H9 (cell line): ENCODE measurements at regions not wholly inside any gene's neighbourhood (a gene's known extent, or its start where the extent isn't known, plus 50 kb on each side); places are given as distances from the start of the nearest gene placed in this dataset.

Experiments
- DNase-seq: peaks from one replicate; pipeline ENCODE4 v3.0.0-alpha.2; 2017
- H2AFZ ChIP-seq: one replicate; pipeline ENCODE4 v1.6.1; 2013; ENCODE audit warnings: mild to moderate bottlenecking, low read length, control low read depth, moderate library complexity
- H2AK5ac ChIP-seq: 2 replicates; pipeline ENCODE4 v1.6.1; 2013; ENCODE audit warnings: low read length, control low read depth, mixed read lengths; ENCODE audit not compliant: insufficient read length
- H2BK120ac ChIP-seq: one replicate; pipeline ENCODE4 v1.6.1; 2013; ENCODE audit warnings: low read depth, mild to moderate bottlenecking, low read length, control low read depth, inconsistent platforms; ENCODE audit not compliant: poor library complexity, severe bottlenecking
- H2BK12ac ChIP-seq: 2 replicates; pipeline ENCODE4 v1.6.1; 2013; ENCODE audit warnings: low read length, control low read depth, mixed read lengths, low read depth; ENCODE audit not compliant: insufficient read length
- H2BK15ac ChIP-seq: 2 replicates; pipeline ENCODE4 v1.6.1; 2013; ENCODE audit warnings: low read depth, low read length, control low read depth
- H2BK20ac ChIP-seq: one replicate; pipeline ENCODE4 v1.6.1; 2013; ENCODE audit warnings: low read depth, mild to moderate bottlenecking, low read length, control low read depth, inconsistent platforms; ENCODE audit not compliant: poor library complexity, severe bottlenecking
- H2BK5ac ChIP-seq: 2 replicates; pipeline ENCODE4 v1.6.1; 2013; ENCODE audit warnings: low read length, control low read depth, mixed read lengths; ENCODE audit not compliant: insufficient read length
- H3K14ac ChIP-seq: 2 replicates; pipeline ENCODE4 v1.6.1; 2013; ENCODE audit warnings: low read length, control low read depth; ENCODE audit not compliant: insufficient read depth
- H3K18ac ChIP-seq: 2 replicates; pipeline ENCODE4 v1.6.1; 2013; ENCODE audit warnings: low read depth, mild to moderate bottlenecking, mixed read lengths, low read length, control low read depth; ENCODE audit not compliant: insufficient read length
- H3K23ac ChIP-seq: 2 replicates; pipeline ENCODE4 v1.6.1; 2013; ENCODE audit warnings: low read length, control low read depth, mixed read lengths, low read depth; ENCODE audit not compliant: insufficient read length
- H3K23me2 ChIP-seq: 2 replicates; pipeline ENCODE4 v1.6.1; 2013; ENCODE audit warnings: low read depth, mild to moderate bottlenecking, mixed read lengths, low read length, control low read depth; ENCODE audit not compliant: insufficient read length, poor library complexity, severe bottlenecking
- H3K27ac ChIP-seq: 2 replicates; pipeline ENCODE4 v1.5.1; 2013; ENCODE audit warnings: low read length, control low read depth, mixed read lengths, low read depth; ENCODE audit not compliant: insufficient read length
- H3K27me3 ChIP-seq: 2 replicates; pipeline ENCODE4 v1.6.1; 2013; ENCODE audit warnings: low read length, control low read depth, inconsistent platforms; ENCODE audit not compliant: insufficient read depth
- H3K4ac ChIP-seq: 2 replicates; pipeline ENCODE4 v1.6.1; 2013; ENCODE audit warnings: low read depth, mild to moderate bottlenecking, control low read depth, inconsistent platforms, low read length, moderate library complexity
- H3K4me1 ChIP-seq: 2 replicates; pipeline ENCODE4 v1.6.1; 2013; ENCODE audit warnings: low read length, control low read depth, inconsistent platforms; ENCODE audit not compliant: insufficient read depth
- H3K4me2 ChIP-seq: 2 replicates; pipeline ENCODE4 v1.6.1; 2013; ENCODE audit warnings: low read length, control low read depth, mixed read lengths; ENCODE audit not compliant: insufficient read length, insufficient read depth
- H3K56ac ChIP-seq: 2 replicates; pipeline ENCODE4 v1.6.1; 2013; ENCODE audit warnings: low read depth, mild to moderate bottlenecking, mixed read lengths, low read length, control low read depth; ENCODE audit not compliant: insufficient read length
- H3K79me1 ChIP-seq: 2 replicates; pipeline ENCODE4 v1.6.1; 2013; ENCODE audit warnings: low read depth, mild to moderate bottlenecking, moderate library complexity, low read length, control low read depth, inconsistent platforms; ENCODE audit not compliant: insufficient read depth, poor library complexity, severe bottlenecking
- H3K79me2 ChIP-seq: 2 replicates; pipeline ENCODE4 v1.6.1; 2013; ENCODE audit warnings: low read length, control low read depth, inconsistent platforms; ENCODE audit not compliant: insufficient read depth
- H3K9ac ChIP-seq: 2 replicates; pipeline ENCODE4 v1.6.1; 2013; ENCODE audit warnings: low read length, control low read depth, mixed read lengths; ENCODE audit not compliant: insufficient read length; ENCODE audit errors: extremely low read depth
- H3K9me3 ChIP-seq: one replicate; pipeline ENCODE4 v1.6.1; 2013; ENCODE audit warnings: low read depth, low read length, inconsistent platforms; ENCODE audit not compliant: control insufficient read depth
- H3T11ph ChIP-seq: one replicate; pipeline ENCODE4 v1.6.1; 2013; ENCODE audit warnings: mild to moderate bottlenecking, low read length, control low read depth, inconsistent platforms
- H4K20me1 ChIP-seq: one replicate; pipeline ENCODE4 v1.6.1; 2013; ENCODE audit not compliant: control insufficient read depth, insufficient read length, insufficient read depth
- H4K5ac ChIP-seq: 2 replicates; pipeline ENCODE4 v1.6.1; 2013; ENCODE audit warnings: low read depth, mild to moderate bottlenecking, mixed read lengths, low read length, control low read depth; ENCODE audit not compliant: insufficient read length
- H4K8ac ChIP-seq: replicated peaks from 2 replicates; pipeline ENCODE4 v1.6.1; 2013; ENCODE audit warnings: low read length, control low read depth, mixed read lengths, low read depth; ENCODE audit not compliant: insufficient read length
- H4K91ac ChIP-seq: 2 replicates; pipeline ENCODE4 v1.6.1; 2013; ENCODE audit warnings: low read depth, mild to moderate bottlenecking, moderate library complexity, mixed read lengths, low read length, control low read depth; ENCODE audit not compliant: insufficient read length
- H3K27ac Mint-ChIP-seq, 3 experiments: 2 replicates in 2 of 3; 3 replicates in 1 of 3; pipeline ENCODE4 v1.8.0; 2020 to 2021; ENCODE audit warnings: mixed read lengths in 3 of 3, mild to moderate bottlenecking in 1 of 3, moderate library complexity in 1 of 3
- H3K27me3 Mint-ChIP-seq: 2 replicates; pipeline ENCODE4 v1.8.0; 2021; ENCODE audit warnings: low read depth, mild to moderate bottlenecking, moderate library complexity, mixed read lengths
- H3K36me3 Mint-ChIP-seq, 3 experiments: 2 replicates in 2 of 3; 3 replicates in 1 of 3; pipeline ENCODE4 v1.8.0; 2020 to 2021; ENCODE audit warnings: low read depth in 3 of 3, mixed read lengths in 3 of 3; ENCODE audit not compliant: insufficient read depth in 1 of 3
- H3K4me1 Mint-ChIP-seq, 2 experiments: 2 replicates each; pipeline ENCODE4 v1.8.0; 2020; ENCODE audit warnings: mixed read lengths in 2 of 2
- H3K4me3 Mint-ChIP-seq, 2 experiments: 2 replicates in 1 of 2; 3 replicates in 1 of 2; pipeline ENCODE4 v1.8.0; 2020 to 2021; ENCODE audit warnings: mild to moderate bottlenecking in 2 of 2, mixed read lengths in 2 of 2, moderate library complexity in 1 of 2
- H3K9me3 Mint-ChIP-seq, 2 experiments: 2 replicates in 1 of 2; 3 replicates in 1 of 2; pipeline ENCODE4 v1.8.0; 2020; ENCODE audit warnings: mild to moderate bottlenecking in 2 of 2, mixed read lengths in 2 of 2, moderate library complexity in 1 of 2
- WGBS: extraction: QIAGEN DNeasy Blood & Tissue Kit; methylation state at CpG from one replicate; pipeline ENCODE4 v1.1.7; 2013; ENCODE audit warnings: missing lambda C conversion rate, low lambda C conversion rate, mixed read lengths; ENCODE audit not compliant: insufficient read length; ENCODE audit errors: extremely low coverage; 5-methylcytosine and 5-hydroxymethylcytosine counted together
- TF ChIP-seq, protein P1 (sequence below): fragments of 200-600 bp; sonication (generic); conservative IDR thresholded peaks from 3 replicates; pipeline ENCODE4 v1.8.0; 2021; ENCODE audit warnings: antibody characterized with exemption, mild to moderate bottlenecking

DNA sequence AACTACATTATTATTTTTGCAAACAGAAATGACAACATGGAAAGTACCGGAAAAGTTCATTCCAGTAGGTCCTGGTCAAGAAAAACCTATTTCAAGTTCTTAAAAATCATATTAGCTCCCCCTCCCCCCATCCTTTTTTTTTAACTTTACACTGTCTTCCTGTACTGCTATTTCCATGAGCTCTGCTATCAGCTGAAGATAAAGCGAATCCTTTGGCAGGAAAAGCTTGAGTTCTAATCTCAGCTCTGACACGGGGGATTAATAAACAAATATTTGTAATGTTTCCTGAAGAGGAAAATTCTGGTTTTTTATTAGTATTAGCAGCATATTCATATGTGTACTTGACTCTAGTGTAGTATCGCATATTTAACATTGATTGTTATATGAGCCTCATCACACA, 190.7 kb upstream of the ESRRG start:
- TF ChIP-seq, protein P1, sequence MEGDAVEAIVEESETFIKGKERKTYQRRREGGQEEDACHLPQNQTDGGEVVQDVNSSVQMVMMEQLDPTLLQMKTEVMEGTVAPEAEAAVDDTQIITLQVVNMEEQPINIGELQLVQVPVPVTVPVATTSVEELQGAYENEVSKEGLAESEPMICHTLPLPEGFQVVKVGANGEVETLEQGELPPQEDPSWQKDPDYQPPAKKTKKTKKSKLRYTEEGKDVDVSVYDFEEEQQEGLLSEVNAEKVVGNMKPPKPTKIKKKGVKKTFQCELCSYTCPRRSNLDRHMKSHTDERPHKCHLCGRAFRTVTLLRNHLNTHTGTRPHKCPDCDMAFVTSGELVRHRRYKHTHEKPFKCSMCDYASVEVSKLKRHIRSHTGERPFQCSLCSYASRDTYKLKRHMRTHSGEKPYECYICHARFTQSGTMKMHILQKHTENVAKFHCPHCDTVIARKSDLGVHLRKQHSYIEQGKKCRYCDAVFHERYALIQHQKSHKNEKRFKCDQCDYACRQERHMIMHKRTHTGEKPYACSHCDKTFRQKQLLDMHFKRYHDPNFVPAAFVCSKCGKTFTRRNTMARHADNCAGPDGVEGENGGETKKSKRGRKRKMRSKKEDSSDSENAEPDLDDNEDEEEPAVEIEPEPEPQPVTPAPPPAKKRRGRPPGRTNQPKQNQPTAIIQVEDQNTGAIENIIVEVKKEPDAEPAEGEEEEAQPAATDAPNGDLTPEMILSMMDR = no peak
- no peak overlapping the region for H3K23ac ChIP-seq
- H4K8ac ChIP-seq = no peak overlapping the region
- Mint-ChIP-seq H3K4me3 (no peak overlapping the region), H3K9me3 (no peaks in the 10 kb centered on the region), H3K27me3 (no peaks in the 10 kb centered on the region), H3K4me1 (peaks cover 5 to 8% of the 10 kb centered on the region in 2 experiments; a peak in 3 of 4 replicates), H3K36me3 (no peaks in the 10 kb centered on the region), H3K27ac (no peak overlapping the region)
- no CpG with 5 or more reads among the region's 4 CpGs for WGBS
- H2BK12ac ChIP-seq = no peak overlapping the region
- no peaks in the 10 kb centered on the region for H3K23me2 ChIP-seq
- no peak overlapping the region for H4K91ac ChIP-seq
- H2BK15ac ChIP-seq = no peak overlapping the region
- H2AFZ ChIP-seq = no peak overlapping the region
- H3K9ac ChIP-seq = no peak overlapping the region
- H2AK5ac ChIP-seq = no peak overlapping the region
- no peaks in the 10 kb centered on the region for H3K9me3 ChIP-seq
- no peaks in the 10 kb centered on the region for H3K27me3 ChIP-seq
- H2BK5ac ChIP-seq = no peak overlapping the region
- no peak overlapping the region for H2BK120ac ChIP-seq
- no peak overlapping the region for H3K4me2 ChIP-seq
- H4K20me1 ChIP-seq = no peaks in the 10 kb centered on the region
- no peaks in the 10 kb centered on the region for H3K79me2 ChIP-seq
- no peaks in the 10 kb centered on the region for H3K4me1 ChIP-seq
- no peak overlapping the region for H3K27ac ChIP-seq
- no peak overlapping the region for H3K14ac ChIP-seq
- no peak for DNase-seq
- H3K56ac ChIP-seq = no peak overlapping the region
- H3K79me1 ChIP-seq = no peaks in the 10 kb centered on the region
- H3K18ac ChIP-seq = no peak overlapping the region
- no peak overlapping the region for H2BK20ac ChIP-seq
- no peak overlapping the region for H3K4ac ChIP-seq
- no peak overlapping the region for H4K5ac ChIP-seq
- H3T11ph ChIP-seq = no peak overlapping the region
